Cardiac septum (tissue), 1 donor: ENCODE measurements at regions not wholly inside any gene's neighbourhood (a gene's known extent, or its start where the extent isn't known, plus 50 kb on each side); places are given as distances from the start of the nearest gene placed in this dataset.
"Not testable (repeated sequence)": the region's sequence is repeated elsewhere in the genome, so short reads cannot be mapped to it uniquely, and the experiment has no call there.

ENCODE experiments used
- DNase-seq: peaks from one replicate; pipeline ENCODE4 v3.0.0-alpha.2; 2020; ENCODE audit warnings: low spot score
- intact Hi-C: fragments of 100-400 bp; cut with DNase I; formaldehyde crosslinking; loops from one replicate; pipeline ENCODE4 v1.14.0; 2022
- donor health status: DM: no; HTN: no; CAD: no.

DNA sequence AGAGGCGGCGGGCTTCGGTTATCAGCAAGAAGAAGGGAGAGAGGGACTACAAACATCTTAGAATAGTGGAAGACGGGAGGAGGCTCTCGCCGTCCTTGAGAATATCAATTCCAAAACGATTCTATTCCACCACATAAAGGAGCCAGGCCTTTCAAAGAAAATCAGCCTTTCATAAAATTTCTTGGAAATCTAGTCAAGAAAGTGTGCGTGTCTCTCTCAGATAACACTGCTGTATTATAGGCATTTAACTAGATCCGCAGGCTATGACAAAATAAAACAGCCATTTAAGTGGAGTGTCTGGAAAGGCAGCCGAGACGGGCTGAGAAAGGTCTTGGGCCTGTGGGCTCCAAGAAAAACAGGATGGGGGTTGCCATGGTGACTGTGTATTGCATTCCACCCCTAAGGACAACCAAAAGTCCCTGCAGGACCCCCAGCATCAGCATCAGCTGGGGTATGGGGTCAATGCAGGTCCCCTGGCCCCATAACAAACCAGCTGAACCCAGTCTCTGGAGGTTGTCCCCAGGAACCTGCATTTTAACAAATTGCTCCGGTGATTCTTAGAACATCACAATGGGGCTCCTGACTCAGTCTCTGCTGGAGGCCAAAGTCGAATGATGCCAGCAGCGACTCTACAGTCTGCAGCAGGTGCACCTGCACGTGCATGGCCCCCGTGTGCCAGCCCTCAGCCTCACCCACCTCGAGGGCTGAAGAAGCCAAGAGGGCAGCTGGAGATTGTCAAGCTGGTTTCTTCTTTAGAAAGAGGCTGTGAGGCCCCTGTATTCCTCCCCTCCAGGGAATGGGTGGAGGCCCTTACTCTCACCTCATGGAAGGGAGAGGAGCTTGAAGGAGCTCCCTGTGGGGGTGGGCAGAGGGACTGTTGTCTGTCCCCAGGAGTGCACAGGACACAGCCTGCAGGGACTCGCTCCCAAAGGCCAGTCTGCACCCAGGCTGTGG, 287.4 kb downstream of the NPHP4 start:
- intact Hi-C loops = no loop called here
- DNase-seq = no peak

DNA sequence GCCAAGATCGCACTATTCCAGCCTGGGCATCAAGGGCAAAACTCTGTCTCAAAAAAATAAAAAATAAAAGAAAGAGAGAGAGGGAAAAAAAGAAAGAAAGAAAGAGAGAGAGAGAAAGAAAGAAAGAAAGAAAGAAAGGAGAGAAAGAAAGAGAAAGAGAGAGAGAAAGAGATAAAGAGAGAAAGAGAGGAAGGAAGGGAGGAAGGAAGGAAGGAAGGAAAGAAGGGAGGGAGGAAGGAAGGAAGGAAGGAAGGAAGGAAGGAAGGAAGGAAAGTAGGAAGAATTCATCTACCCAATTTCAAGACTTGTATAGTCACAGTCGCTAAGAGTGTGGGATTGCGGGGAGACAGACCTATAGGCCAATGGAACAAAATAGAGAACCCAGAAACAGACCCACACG, 290.6 kb downstream of the NPHP4 start:
- no peak for DNase-seq
- intact Hi-C loops = no loop called here

DNA sequence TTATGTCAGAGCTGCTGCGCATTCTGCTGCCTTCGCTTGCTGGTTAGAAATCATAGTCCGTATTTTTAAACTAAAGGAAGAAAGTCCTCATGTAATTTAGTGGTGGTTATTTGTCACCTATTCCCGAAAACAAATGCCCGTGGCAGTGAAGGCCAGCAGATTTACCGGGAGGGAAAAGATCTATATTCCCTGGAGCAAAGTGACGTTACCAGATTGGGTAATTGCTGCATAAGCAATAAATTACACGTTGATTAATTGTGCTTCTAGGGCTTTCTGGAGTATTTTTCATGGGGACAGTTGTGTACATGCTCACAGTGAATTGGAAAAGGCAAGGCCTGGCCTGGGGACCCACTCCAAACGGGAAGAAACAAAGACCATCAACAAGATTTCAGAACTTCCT, 298.7 kb downstream of the NPHP4 start:
- intact Hi-C loops = no loop called here
- DNase-seq = no peak

DNA sequence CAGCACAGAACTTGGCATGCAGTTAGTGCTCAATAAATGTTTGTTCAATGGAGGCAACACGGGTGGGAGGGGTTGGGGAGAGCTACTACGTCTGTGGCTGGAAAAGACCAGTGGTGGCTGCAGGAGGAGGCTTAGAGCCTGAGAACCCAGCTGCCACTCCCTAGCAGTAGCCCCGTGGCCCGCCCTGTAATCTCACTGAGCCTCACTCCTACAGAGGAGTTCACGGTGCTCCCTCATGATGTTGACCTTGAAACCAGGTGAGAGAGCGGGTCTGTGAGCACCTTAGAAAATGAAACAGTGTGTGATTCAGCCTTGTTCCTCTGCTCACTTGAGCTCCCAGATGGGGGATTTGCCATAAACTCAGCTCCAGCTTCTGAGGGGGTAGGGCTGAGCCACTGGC, 299.6 kb downstream of the NPHP4 start:
- DNase-seq = no peak
- intact Hi-C loops = no loop called here

DNA sequence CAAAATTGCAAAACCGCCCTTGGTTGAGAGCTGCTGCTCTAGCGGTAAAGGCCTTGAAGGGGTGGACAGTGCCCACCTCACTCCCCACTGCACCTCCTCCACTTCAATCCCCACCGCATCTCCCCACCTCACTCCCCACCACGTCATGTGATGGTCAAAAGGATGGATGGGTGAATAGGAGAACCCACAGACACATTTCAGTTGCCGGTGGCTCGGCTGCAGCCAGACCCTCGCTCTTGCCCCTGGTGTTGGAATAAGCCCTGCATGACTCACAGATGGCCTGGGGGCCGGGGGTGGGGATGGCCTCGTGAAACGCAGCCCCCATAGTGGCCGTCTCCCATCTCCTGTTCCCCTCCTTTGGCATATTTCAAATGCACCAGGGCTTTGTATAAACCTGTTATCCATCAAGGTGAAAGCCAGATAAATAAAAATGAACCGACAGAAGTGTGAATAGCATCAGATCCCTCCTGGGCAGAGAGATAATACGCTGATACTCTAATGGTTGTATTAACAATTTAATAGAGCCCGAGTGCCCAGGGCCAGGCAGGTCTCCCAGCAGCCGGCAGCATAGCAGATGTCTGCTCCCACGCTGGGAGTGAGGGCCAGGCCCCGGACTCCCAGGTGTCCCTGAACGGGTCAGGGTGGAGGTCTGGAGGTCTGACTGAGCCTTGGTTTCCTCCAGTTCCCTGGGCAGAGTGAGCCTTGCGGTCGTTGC, 300.3 kb downstream of the NPHP4 start:
- no peak for DNase-seq
- intact Hi-C loops = no loop called here

DNA sequence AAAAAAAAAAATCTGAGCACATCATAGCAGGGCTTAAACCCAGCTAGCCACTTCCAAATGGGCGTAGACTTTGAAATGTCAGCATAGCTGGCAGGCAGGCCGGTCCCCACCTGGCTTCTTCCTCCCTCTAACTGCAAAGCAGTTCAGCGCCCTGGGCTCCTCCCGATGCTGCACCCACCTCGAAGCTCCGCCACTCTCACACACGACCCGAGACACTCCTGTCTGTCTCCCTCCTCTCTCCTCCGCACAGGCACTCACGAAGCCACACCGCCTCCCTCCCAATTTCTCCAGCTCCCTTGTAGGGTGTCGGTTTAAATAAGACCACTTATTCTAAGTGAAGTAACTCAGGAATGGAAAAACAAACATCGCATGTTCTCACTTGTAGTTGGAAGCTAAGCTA, 301.3 kb downstream of the NPHP4 start:
- intact Hi-C loops = no loop called here
- no peak for DNase-seq

DNA sequence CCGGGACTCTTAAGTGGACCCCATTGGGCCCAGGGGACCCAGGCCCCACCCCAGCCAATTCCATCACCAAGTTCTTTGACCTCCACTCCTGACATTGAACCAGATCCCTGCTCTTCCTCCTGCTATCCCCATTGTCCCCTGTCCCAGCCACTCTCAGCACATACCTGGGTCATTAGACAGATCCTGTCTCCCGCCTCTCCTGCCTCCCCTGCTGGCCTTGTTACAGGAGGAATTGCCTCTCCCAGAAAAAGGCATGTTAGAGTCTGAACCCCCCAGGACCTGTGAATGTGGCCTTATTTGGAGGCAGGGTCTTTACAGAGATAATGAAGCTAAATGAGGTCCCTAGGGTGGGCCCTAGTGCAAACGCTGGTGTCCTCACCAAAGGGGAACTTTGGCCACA, 301.9 kb downstream of the NPHP4 start:
- intact Hi-C loops = no loop called here
- no peak for DNase-seq

DNA sequence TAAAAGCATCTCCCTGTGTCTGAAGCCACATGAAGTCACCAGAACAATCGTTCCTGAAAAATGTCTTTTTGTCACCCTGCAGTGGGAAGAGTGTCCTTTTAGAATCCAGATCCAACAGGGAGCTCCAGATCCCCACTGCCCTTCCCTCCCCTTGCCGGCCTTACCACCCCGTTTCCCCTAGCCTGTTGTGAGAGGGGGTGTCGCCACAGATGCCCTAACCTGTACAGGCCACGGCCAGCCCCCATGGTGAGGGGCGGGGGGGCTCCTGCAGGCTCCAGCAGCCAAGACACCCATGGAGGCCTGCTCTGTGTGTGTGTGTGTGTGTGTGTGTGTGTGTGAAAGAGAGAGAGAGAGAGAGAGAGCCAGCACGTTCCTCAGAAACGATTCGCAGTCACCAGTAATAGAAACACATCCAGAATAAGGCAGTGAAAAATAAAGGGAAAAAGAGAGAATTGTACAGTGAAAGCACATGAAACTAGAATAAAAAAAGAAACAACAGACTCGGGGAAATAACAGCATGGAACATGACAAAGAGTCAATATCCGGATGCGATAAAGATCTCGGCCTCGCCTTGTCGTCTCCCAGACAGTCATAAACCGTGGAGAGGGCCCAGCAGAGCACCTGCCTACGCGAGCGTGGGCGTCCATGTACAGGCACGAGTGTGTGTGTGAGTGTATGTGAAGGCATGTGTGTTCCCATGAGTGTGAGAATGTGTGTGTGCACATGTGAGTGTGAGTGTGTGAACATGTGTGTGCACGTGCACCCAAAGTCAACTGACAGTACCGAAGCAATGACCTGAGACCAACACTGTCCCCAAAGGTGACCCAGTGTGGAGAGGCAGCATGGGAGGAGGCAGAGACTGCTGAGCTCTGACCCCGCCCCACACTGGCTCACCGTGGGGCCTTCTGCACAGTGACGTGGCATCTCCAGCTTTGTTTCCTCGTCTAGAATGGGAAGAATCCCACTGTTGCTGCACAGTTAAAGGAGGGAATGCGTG, 303.8 kb downstream of the NPHP4 start:
- intact Hi-C loops = no loop called here

DNA sequence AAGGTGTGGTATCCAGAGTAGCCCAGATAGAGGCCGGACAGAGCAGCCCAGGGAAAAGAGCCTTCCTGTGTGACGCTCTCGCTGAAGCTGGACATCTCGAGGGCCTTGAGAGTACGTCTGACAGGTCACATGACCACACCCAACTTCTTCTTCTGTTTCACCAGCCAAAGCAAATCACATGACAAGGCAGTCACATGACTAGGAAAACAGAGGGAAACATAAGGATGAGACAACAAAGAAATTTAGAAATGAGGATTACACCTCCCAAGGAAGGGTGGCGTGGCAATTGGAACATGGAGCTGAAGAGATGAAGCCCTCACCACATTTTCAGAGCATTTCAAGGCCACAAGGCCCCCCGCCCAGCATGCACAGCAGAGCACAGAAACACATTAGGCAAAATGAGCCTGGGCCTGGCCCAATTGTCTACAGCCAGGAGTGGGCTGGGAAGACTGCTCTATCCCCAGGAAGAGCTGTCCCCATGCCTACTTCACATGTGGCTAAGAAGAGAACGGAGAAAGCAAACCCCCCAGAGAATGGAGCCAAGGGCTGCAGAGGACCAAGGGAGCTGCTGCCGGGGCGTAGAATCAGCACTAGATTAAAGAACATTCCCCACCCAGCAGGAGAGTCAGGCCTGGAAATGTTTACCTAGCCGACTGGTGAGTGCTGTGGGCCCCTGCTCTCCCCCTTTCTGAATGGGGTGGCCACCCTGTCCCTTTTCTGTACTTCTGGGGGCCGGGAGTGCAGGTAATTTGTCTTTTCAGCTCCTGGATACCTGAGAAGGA, 305.1 kb downstream of the NPHP4 start:
- intact Hi-C loops = no loop called here
- no peak for DNase-seq

More for the DNA sequence above, 303.8 kb downstream of the NPHP4 start:
- DNase-seq = no peak

DNA sequence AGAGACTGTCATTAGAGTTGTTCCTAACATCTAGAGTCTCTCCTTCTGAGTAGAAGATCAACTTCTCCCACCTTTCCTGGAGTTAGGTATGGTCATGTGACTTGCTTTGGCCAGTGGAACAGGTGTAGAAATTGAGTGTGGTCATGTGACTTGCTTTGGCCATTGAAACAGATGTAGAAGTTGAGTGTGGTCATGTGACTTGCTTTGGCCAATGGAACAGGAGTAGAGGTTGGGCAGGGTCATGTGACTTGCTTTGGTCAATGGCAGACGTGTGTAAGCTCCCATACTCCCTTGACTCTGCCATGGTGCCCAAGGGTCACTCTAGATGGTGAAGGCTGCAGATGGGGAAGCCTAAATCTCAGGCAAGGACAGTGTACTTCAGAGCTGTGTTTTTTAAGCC, 306.0 kb downstream of the NPHP4 start:
- no peak for DNase-seq
- intact Hi-C loops = no loop called here

DNA sequence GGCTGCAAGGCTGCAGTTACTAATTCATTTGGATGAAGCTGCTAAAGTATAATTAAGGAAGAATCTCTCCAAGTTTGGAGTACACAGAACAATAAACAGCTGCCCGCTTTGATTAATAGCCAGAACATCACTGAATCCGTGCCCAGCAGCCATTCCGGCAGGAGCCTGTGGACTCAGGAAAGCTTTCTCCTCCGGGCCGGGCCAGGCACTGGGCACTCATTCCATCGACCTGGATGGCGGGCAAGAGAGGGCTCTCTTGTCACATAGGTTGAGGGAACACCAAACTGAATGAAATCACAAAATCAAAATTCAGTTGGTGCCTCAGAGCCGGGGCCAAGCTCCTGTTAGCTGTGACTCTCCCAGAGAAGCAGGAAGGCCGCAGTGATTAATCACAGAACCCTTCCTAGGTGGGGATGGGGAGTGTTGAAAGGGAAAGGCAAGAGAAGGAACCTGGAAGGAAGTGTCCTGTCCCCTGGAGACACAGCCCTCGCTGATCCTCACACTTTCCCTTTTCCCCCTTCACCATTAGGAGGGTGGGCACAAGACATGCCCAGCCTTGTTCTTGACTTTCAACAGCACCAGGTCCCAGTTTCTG, 306.7 kb downstream of the NPHP4 start:
- intact Hi-C loops = no loop called here

DNA sequence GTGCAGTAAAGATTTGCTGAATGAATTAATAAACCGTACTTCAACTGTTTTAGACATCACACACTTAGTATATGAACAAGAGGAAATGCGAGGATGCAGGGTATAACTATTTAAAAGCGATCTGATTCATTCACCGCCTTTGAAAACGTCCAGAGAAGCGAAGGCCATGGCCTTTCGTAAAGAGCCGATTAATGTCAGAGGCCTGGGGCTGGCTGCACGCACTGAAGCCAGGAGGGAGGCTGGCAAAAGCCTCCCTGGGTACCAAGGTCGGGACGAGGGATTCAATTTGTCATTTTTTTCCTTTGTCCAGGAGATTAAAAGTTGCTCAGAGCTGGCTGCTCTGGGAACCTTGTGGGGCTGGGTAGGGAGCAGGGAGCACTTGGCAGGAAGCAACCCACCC, 307.4 kb downstream of the NPHP4 start:
- peak; percentile 29 for DNase-seq
- intact Hi-C loops = no loop called here

More for the DNA sequence above, 306.7 kb downstream of the NPHP4 start:
- peak; percentile 59 for DNase-seq

DNA sequence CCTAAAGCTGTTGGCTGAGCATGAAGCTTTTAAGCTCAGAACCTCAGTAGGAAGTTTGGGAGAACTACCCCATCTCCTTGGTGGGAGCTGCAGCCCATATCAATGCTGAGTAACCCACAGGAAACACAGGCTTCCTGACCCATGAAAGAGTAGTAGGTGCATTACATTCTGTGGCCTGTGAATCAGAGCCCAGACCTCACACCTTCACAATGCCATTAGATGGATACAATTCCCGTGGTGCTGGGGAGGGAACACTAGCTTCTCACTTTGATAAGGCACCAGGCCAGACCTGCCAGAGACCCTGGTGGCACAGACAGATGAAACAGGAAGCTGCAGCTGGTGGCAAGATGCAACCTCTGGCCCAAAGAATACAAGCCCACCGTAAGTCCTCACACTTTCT, 308.8 kb downstream of the NPHP4 start:
- DNase-seq = peak; percentile 26
- intact Hi-C loops = no loop called here

DNA sequence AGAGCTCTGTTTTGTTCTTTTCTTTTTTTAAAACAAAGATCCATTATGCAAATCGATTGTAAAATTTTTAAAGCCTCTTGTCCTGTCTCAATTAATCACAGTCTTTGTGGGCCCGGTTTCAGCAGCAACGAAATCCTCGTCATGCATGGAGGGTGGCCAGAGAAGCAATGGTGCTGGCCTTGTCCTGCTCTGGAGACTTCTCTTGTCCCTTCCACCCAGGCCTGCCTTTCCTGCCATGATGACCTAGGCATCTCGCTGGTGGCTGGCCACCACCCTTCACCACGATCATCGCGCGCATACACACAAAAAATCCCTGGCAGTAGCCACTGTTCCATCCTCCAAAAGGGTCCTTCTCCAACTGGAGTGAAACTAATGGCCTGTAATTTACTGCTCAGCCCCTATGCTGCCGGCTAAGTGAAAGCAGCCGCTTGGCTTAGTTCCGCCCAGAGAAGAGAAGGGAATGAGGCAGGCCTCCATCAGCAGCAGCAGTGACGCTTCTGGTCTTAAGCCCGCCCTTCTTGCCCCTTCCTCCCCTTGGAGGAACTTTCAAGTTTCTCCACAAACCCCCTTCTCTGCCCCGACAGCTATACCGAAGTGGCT, 309.5 kb downstream of the NPHP4 start:
- DNase-seq = peak; percentile 31
- intact Hi-C loops = no loop called here

DNA sequence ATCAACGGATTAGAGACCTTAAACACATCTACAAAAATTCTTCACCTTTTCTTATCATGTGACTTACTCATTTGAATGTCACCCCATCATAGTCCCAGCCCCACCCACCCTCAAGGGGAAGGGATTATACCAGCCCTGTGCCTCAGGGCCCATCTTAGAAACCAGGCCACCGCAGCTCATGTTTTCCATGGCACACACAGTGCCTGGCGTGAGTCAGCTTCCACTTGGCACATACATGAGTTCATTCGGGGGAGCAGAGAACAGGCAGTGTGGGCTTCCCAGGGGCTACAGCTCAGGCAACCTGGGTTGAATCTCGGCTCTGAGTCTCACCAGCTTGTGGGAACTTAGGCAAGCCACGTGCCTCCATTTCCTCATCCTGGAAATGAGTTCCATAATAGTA, 310.6 kb downstream of the NPHP4 start:
- DNase-seq = no peak
- intact Hi-C loops = no loop called here

DNA sequence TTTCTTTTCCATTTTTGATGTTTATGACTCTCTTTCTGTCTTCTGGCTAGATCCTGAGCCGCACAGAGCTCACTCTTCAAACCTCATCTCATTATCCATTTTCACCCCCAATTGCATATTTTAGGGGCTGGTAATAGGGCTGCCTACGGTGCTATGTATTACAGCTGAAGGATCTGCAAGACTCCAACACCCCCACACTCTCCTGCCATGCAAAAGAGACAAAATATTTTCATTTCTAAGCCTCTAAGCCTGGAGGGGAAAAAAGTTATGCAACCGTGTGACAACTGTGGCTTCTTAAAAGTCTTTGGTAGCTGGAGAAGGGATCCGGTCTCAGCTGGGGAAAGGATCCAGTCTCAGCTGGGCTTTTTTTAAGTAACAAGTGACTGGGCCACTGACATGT, 311.6 kb downstream of the NPHP4 start:
- no peak for DNase-seq
- intact Hi-C loops = no loop called here

DNA sequence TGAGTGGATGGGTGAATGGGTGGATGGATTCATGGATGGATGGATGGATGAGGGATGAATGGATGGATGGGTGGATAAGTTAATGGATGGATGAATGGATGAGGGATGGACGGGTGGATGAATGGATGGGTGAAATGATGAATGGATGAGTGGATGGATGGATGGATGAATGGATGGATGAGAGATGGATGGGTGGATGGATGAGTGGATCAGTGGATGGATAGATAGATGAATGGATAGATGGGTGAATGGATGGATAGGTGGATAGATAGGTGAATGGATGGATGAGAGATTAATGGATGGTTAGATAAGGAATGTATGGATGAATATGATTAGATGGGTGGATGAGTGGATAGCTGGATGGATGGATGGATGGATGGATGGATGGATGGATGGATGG, 313.5 kb downstream of the NPHP4 start:
- intact Hi-C loops = no loop called here

DNA sequence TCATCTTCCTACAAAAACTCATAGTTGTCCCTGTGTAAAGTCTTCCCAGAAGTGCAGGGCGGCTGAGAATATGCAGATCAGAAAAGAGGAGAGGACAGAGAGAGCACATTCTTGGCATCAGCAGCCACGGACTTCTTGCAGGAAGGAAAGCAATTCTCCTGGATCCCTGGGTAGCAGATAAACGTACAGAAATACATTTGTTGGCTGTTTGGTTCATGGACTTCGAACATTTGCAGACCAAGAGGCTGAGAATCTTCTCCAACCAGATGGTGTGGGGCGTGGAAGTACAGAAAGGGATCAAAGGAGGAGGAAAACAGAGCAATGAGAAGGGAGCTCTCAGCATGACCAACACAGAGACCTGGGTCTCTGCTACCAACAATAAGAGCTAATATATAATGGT, 319.9 kb downstream of the NPHP4 start:
- DNase-seq = peak; percentile 39
- intact Hi-C loops = not testable (repeated sequence)

More for the DNA sequence above, 313.5 kb downstream of the NPHP4 start:
- DNase-seq = no peak
